UCSD-AML1 (cell line): ENCODE measurements at regions not wholly inside any gene's neighbourhood (a gene's known extent, or its start where the extent isn't known, plus 50 kb on each side); places are given as distances from the start of the nearest gene placed in this dataset.
A peak's percentile ranks its signal among the peaks of the same experiment; 100 is the strongest.
"Not testable (repeated sequence)": the region's sequence is repeated elsewhere in the genome, so short reads cannot be mapped to it uniquely, and the experiment has no call there.

ENCODE experiments used
- DNase-seq: peaks from one replicate; lab custom pipeline; 2025; ENCODE audit not compliant: unreplicated experiment; lab: John Stamatoyannopoulos, UW

- DNase-seq, result no peak
These were observed 615.7 kb upstream of the CITED2 start for GRCh38 chr6:139990026-139990686.

GRCh38 chr6:139988685-139989084, 614.2 kb upstream of the CITED2 start:
- DNase-seq, result no peak

GRCh38 chr6:139987091-139987490, 612.6 kb upstream of the CITED2 start:
- DNase-seq, result no peak

GRCh38 chr6:139985236-139985815, 610.9 kb upstream of the CITED2 start:
- no peak for DNase-seq

GRCh38 chr6:139984317-139984716, 609.9 kb upstream of the CITED2 start:
- DNase-seq, result no peak

- DNase-seq, result no peak
These were observed 609.3 kb upstream of the CITED2 start for GRCh38 chr6:139983555-139984276.

- no peak for DNase-seq
These were observed 608.3 kb upstream of the CITED2 start for GRCh38 chr6:139982652-139983295.

- DNase-seq, result no peak
These were observed 607.7 kb upstream of the CITED2 start for GRCh38 chr6:139982195-139982594.

- DNase-seq, result no peak
These were observed 607.3 kb upstream of the CITED2 start for GRCh38 chr6:139981768-139982181.

GRCh38 chr6:139981066-139981624, 606.7 kb upstream of the CITED2 start:
- no peak for DNase-seq

- not testable (repeated sequence) for DNase-seq
These were observed 606.2 kb upstream of the CITED2 start for GRCh38 chr6:139980631-139981030.

GRCh38 chr6:139979021-139979725, 604.7 kb upstream of the CITED2 start:
- DNase-seq, result no peak

- DNase-seq, result no peak
These were observed 603.5 kb upstream of the CITED2 start for GRCh38 chr6:139977887-139978332.

- no peak for DNase-seq
These were observed 599.4 kb upstream of the CITED2 start for GRCh38 chr6:139973669-139974344.

GRCh38 chr6:139972116-139972515, 597.7 kb upstream of the CITED2 start:
- DNase-seq, result no peak

GRCh38 chr6:139970591-139970991, 596.1 kb upstream of the CITED2 start:
- no peak for DNase-seq

- no peak for DNase-seq
These were observed 593.0 kb upstream of the CITED2 start for GRCh38 chr6:139967497-139967896.

GRCh38 chr6:139965393-139965792, 590.9 kb upstream of the CITED2 start:
- no peak for DNase-seq

- DNase-seq, result no peak
These were observed 590.3 kb upstream of the CITED2 start for GRCh38 chr6:139964737-139965136.

- peak; percentile 6 for DNase-seq
These were observed 588.4 kb upstream of the CITED2 start for GRCh38 chr6:139962654-139963347.
